Tibial nerve (tissue), 4 donors: ENCODE measurements at regions not wholly inside any gene's neighbourhood (a gene's known extent, or its start where the extent isn't known, plus 50 kb on each side); places are given as distances from the start of the nearest gene placed in this dataset.

Experiments used
- DNase-seq, 2 donors: peaks; one replicate each; pipeline ENCODE4 v3.0.0-alpha.2; 2019; ENCODE audit warnings: low spot score in 2 of 2
- H3K27ac ChIP-seq, 4 donors: fragments of 200-600 bp; sonication (generic) in 3 of 4; one replicate each; pipeline ENCODE4 v1.5.1; 2017 to 2019; ENCODE audit warnings: mild to moderate bottlenecking in 1 of 4
- H3K27me3 ChIP-seq, 2 donors: fragments of 200-600 bp; sonication (generic) in 1 of 2; one replicate each; pipeline versions ENCODE4 v1.5.1 to v1.6.0; 2017 to 2019
- H3K36me3 ChIP-seq, 3 donors: fragments of 200-600 bp; sonication (generic); one replicate each; pipeline ENCODE4 v1.5.1; 2018 to 2019
- H3K4me1 ChIP-seq, 4 donors: fragments of 200-600 bp; sonication (generic) in 3 of 4; one replicate each; pipeline ENCODE4 v1.5.1; 2017 to 2019
- H3K4me3 ChIP-seq, 4 donors: fragments of 200-600 bp; sonication (generic) in 3 of 4; one replicate each; pipeline ENCODE4 v1.5.1; 2017 to 2019; ENCODE audit warnings: mild to moderate bottlenecking in 1 of 4, moderate library complexity in 1 of 4
- H3K9me3 ChIP-seq, 4 donors: fragments of 200-600 bp; sonication (generic) in 3 of 4; one replicate each; pipeline ENCODE4 v1.5.1; 2017 to 2019
- EP300 ChIP-seq, 2 donors: sonication (generic); formaldehyde crosslinking; IDR thresholded peaks; one replicate each; pipeline ENCODE4 v1.6.1; 2017; ENCODE audit warnings: antibody characterized with exemption in 2 of 2, mild to moderate bottlenecking in 1 of 2
- POLR2A ChIP-seq, 2 donors: fragments of 450-650 bp; IDR thresholded peaks; one replicate each; pipeline ENCODE4 v1.6.1; 2017; ENCODE audit warnings: antibody characterized with exemption in 2 of 2, mild to moderate bottlenecking in 2 of 2, moderate library complexity in 2 of 2
- WGBS, 2 donors: methylation state at CpG; one replicate each; pipeline ENCODE4 v1.1.5; 2018; 5-methylcytosine and 5-hydroxymethylcytosine counted together
- TF ChIP-seq, protein P1 (sequence below), 5 experiments: fragments of 200-600 bp in 3 of 5; fragments of 450-650 bp in 2 of 5; sonication (generic) in 3 of 5; IDR thresholded peaks; one replicate each; pipeline ENCODE4 v1.5.1; 2016 to 2019; ENCODE audit warnings: antibody characterized with exemption in 5 of 5, mild to moderate bottlenecking in 3 of 5, moderate library complexity in 2 of 5

DNA sequence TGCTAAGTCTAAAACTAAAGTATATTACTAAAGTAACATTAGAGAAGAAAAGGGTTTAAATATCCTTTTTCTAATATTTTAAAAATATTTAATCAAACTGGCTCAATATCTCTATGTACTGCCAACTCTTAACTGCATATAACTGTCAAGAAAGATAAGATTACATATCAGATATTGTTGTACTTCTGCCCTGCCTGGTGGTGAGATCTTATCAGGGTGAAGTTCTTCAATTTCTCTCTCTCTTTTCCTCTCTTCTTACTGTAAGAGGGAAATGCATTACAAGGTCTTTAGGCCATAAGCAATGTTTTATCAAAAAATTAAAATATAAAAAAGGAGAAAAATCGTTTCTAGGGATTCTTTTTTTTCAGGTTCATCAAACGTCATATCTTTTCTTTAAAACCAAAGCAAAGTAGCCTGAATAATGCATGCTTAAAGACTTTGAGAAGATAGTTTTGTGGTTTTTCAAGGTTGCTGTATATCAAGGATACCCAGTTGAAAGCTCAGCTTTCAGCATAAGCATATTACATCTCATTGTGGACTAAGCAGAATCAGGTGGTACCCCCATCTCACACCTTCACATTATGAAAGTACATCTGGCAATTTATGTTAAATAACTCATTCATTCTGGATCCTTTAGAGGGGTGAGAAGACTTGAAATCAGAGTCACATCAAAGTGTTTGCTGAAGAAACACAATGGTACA, 1625.7 kb upstream of the SLC10A2 start:
- TF ChIP-seq EP300 (IDR thresholded peaks at IDR 0.05) (no peak), POLR2A (IDR thresholded peaks at IDR 0.05) (no peak)
- TF ChIP-seq, protein P1, sequence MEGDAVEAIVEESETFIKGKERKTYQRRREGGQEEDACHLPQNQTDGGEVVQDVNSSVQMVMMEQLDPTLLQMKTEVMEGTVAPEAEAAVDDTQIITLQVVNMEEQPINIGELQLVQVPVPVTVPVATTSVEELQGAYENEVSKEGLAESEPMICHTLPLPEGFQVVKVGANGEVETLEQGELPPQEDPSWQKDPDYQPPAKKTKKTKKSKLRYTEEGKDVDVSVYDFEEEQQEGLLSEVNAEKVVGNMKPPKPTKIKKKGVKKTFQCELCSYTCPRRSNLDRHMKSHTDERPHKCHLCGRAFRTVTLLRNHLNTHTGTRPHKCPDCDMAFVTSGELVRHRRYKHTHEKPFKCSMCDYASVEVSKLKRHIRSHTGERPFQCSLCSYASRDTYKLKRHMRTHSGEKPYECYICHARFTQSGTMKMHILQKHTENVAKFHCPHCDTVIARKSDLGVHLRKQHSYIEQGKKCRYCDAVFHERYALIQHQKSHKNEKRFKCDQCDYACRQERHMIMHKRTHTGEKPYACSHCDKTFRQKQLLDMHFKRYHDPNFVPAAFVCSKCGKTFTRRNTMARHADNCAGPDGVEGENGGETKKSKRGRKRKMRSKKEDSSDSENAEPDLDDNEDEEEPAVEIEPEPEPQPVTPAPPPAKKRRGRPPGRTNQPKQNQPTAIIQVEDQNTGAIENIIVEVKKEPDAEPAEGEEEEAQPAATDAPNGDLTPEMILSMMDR (IDR thresholded peaks at IDR 0.05), result no peak
- H3K36me3 ChIP-seq, result no peaks in the 10 kb centered on the region
- 81 to 82% methylated on average over 2 of the region's 2 CpGs for WGBS, 2 donors
- no peak overlapping the region for H3K4me3 ChIP-seq
- no peak overlapping the region for H3K27ac ChIP-seq
- DNase-seq, result no peak
- no peaks in the 10 kb centered on the region for H3K4me1 ChIP-seq
- H3K9me3 ChIP-seq, result no peaks in the 10 kb centered on the region
- H3K27me3 ChIP-seq, result no peaks in the 10 kb centered on the region

DNA sequence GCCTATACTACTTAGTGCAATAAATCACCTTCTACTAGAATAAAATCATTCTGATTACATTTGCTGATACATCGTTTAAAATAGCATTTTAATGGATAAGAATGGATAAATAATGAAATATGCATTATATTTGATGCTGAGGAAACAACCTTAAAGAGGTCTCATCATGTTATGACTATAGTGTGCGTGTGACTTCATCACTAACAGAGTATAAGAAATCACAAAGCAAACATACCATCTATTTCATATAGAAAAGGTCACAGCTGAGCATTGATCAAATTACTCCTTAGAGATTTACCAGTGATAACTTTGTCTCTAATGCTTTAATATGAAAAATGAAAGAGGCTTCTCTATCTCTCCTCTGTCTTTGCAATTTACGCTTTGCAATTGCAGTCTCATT, 1620.3 kb upstream of the SLC10A2 start:
- no peaks in the 10 kb centered on the region for H3K4me1 ChIP-seq
- H3K36me3 ChIP-seq, result no peaks in the 10 kb centered on the region
- no peak for DNase-seq
- no peak overlapping the region for H3K4me3 ChIP-seq
- 83% methylated on average over 3 of the region's 3 CpGs for WGBS, 2 donors
- no peak overlapping the region for H3K27ac ChIP-seq
- H3K27me3 ChIP-seq, result no peaks in the 10 kb centered on the region
- H3K9me3 ChIP-seq, result no peaks in the 10 kb centered on the region
- no peak for TF ChIP-seq EP300 (IDR thresholded peaks at IDR 0.05)
- TF ChIP-seq, protein P1 (IDR thresholded peaks at IDR 0.05), result no peak
- no peak for TF ChIP-seq POLR2A (IDR thresholded peaks at IDR 0.05)

- H3K4me3 ChIP-seq, result no peak overlapping the region
- TF ChIP-seq EP300 (IDR thresholded peaks at IDR 0.05), result no peak
- TF ChIP-seq, protein P1 (IDR thresholded peaks at IDR 0.05), result no peak
- TF ChIP-seq POLR2A (IDR thresholded peaks at IDR 0.05), result no peak
These were observed 1617.6 kb upstream of the SLC10A2 start for GRCh38 chr13:104683789-104684188.

GRCh38 chr13:104678161-104678560, 1611.9 kb upstream of the SLC10A2 start:
- Histone ChIP-seq H3K4me1 (no peaks in the 10 kb centered on the region), H3K4me3 (no peak overlapping the region), H3K27me3 (no peaks in the 10 kb centered on the region), H3K36me3 (no peaks in the 10 kb centered on the region), H3K9me3 (no peaks in the 10 kb centered on the region), H3K27ac (no peak overlapping the region)
- no peak for DNase-seq
- WGBS, 2 donors, result 90 to 92% methylated on average over 5 of the region's 5 CpGs
- TF ChIP-seq, protein P1 (IDR thresholded peaks at IDR 0.05), result no peak
- TF ChIP-seq POLR2A (IDR thresholded peaks at IDR 0.05), result no peak
- TF ChIP-seq EP300 (IDR thresholded peaks at IDR 0.05), result no peak

More at GRCh38 chr13:104683789-104684188, 1617.6 kb upstream of the SLC10A2 start:
- no peak for DNase-seq
- Histone ChIP-seq H3K36me3 (no peaks in the 10 kb centered on the region), H3K4me1 (no peaks in the 10 kb centered on the region), H3K9me3 (no peaks in the 10 kb centered on the region), H3K27me3 (no peaks in the 10 kb centered on the region), H3K27ac (no peak overlapping the region)

GRCh38 chr13:104671901-104672300, 1605.7 kb upstream of the SLC10A2 start:
- no peaks in the 10 kb centered on the region for H3K4me1 ChIP-seq
- no peaks in the 10 kb centered on the region for H3K27me3 ChIP-seq
- DNase-seq, result no peak
- 87 to 90% methylated on average over 3 of the region's 3 CpGs for WGBS, 2 donors
- H3K27ac ChIP-seq, result no peak overlapping the region
- TF ChIP-seq EP300 (IDR thresholded peaks at IDR 0.05) (no peak), POLR2A (IDR thresholded peaks at IDR 0.05) (no peak)
- TF ChIP-seq, protein P1 (IDR thresholded peaks at IDR 0.05), result no peak
- no peaks in the 10 kb centered on the region for H3K9me3 ChIP-seq
- no peak overlapping the region for H3K4me3 ChIP-seq
- no peaks in the 10 kb centered on the region for H3K36me3 ChIP-seq
